ENCODE measurements at regions not wholly inside any gene's neighbourhood (a gene's known extent, or its start where the extent isn't known, plus 50 kb on each side); places are given as distances from the start of the nearest gene placed in this dataset.

- intact Hi-C loops (cut with DNase I): no loop called here
- H3K9me3 ChIP-seq: no peaks in the 10 kb centered on the region
- H3K27me3 ChIP-seq: no peaks in the 10 kb centered on the region
- no peak for ATAC-seq
- 54 to 65% methylated on average over 2 of the region's 2 CpGs for WGBS, 2 donors
- no peaks in the 10 kb centered on the region for H3K4me1 ChIP-seq
- no peak for TF ChIP-seq POLR2A (IDR thresholded peaks at IDR 0.05)
- TF ChIP-seq, protein P1, sequence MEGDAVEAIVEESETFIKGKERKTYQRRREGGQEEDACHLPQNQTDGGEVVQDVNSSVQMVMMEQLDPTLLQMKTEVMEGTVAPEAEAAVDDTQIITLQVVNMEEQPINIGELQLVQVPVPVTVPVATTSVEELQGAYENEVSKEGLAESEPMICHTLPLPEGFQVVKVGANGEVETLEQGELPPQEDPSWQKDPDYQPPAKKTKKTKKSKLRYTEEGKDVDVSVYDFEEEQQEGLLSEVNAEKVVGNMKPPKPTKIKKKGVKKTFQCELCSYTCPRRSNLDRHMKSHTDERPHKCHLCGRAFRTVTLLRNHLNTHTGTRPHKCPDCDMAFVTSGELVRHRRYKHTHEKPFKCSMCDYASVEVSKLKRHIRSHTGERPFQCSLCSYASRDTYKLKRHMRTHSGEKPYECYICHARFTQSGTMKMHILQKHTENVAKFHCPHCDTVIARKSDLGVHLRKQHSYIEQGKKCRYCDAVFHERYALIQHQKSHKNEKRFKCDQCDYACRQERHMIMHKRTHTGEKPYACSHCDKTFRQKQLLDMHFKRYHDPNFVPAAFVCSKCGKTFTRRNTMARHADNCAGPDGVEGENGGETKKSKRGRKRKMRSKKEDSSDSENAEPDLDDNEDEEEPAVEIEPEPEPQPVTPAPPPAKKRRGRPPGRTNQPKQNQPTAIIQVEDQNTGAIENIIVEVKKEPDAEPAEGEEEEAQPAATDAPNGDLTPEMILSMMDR (IDR thresholded peaks at IDR 0.05): no peak
- no peak overlapping the region for H3K4me3 ChIP-seq
- no peak overlapping the region for H3K27ac ChIP-seq
- no peak for DNase-seq
- H3K36me3 ChIP-seq (replicated peaks in 1 of 2; ENCODE audit: insufficient read depth in 1 of 2, low read depth in 2 of 2): no peaks in the 10 kb centered on the region
Measured at GRCh38 chr5:13278148-13278547, 666.3 kb downstream of the DNAH5 start.

- Histone ChIP-seq H3K4me3 (no peak overlapping the region), H3K27me3 (no peaks in the 10 kb centered on the region), H3K36me3 (replicated peaks in 1 of 2; ENCODE audit: insufficient read depth in 1 of 2, low read depth in 2 of 2) (no peaks in the 10 kb centered on the region), H3K27ac (no peak overlapping the region), H3K4me1 (no peaks in the 10 kb centered on the region), H3K9me3 (no peaks in the 10 kb centered on the region)
- ATAC-seq (no peak), DNase-seq (no peak)
- 42 to 46% methylated on average over 1 of the region's 1 CpG for WGBS, 2 donors
- intact Hi-C loops (cut with DNase I): no loop called here
- TF ChIP-seq POLR2A (IDR thresholded peaks at IDR 0.05): no peak
Measured at GRCh38 chr5:13276156-13276555, 668.3 kb downstream of the DNAH5 start.

DNA sequence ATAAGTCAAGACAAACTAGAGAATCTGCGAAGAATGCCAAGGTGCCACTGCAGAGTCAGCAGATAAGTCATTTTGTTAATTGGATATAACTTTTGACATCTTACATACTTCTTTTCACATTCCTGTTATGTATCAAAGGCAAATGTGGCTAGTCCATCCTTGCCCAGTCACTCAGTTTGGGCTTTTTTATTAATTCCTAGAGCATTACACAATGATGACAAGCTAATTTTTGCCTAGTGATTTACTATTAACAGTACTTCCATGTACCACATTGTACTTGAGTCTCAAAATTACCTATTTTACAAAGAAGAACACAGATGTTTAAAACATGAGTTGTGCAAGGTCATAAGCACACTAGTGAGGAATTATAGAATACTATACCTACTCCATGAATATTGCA, 680.8 kb downstream of the DNAH5 start:
- WGBS, 2 donors: 87 to 90% methylated on average over 1 of the region's 1 CpG
- intact Hi-C loops (cut with DNase I): no loop called here

GRCh38 chr5:13253111-13253510, 691.4 kb downstream of the DNAH5 start:
- DNase-seq (no peak), ATAC-seq (no peak)
- Histone ChIP-seq H3K27ac (no peak overlapping the region), H3K27me3 (no peaks in the 10 kb centered on the region), H3K4me1 (peaks cover 8% of the 10 kb centered on the region), H3K4me3 (no peak overlapping the region), H3K9me3 (no peaks in the 10 kb centered on the region), H3K36me3 (replicated peaks in 1 of 2; ENCODE audit: insufficient read depth in 1 of 2, low read depth in 2 of 2) (no peaks in the 10 kb centered on the region)
- intact Hi-C loops (cut with DNase I): no loop called here
- TF ChIP-seq, protein P1 (IDR thresholded peaks at IDR 0.05): no peak
- no peak for TF ChIP-seq POLR2A (IDR thresholded peaks at IDR 0.05)

More for the DNA sequence above, 680.8 kb downstream of the DNAH5 start:
- Histone ChIP-seq H3K27me3 (no peaks in the 10 kb centered on the region), H3K4me3 (no peak overlapping the region), H3K4me1 (no peaks in the 10 kb centered on the region), H3K9me3 (no peaks in the 10 kb centered on the region), H3K36me3 (replicated peaks in 1 of 2; ENCODE audit: insufficient read depth in 1 of 2, low read depth in 2 of 2) (no peaks in the 10 kb centered on the region), H3K27ac (no peak overlapping the region)
- DNase-seq: no peak
- TF ChIP-seq, protein P1 (IDR thresholded peaks at IDR 0.05): no peak
- no peak for TF ChIP-seq POLR2A (IDR thresholded peaks at IDR 0.05)
- no peak for ATAC-seq

- no peak overlapping the region for H3K4me3 ChIP-seq
- 86 to 91% methylated on average over 5 of the region's 5 CpGs for WGBS, 2 donors
Measured at GRCh38 chr5:13252699-13253098, 691.8 kb downstream of the DNAH5 start.

More at GRCh38 chr5:13252699-13253098, 691.8 kb downstream of the DNAH5 start:
- no peak for ATAC-seq
- Histone ChIP-seq H3K36me3 (replicated peaks in 1 of 2; ENCODE audit: insufficient read depth in 1 of 2, low read depth in 2 of 2) (no peaks in the 10 kb centered on the region), H3K27me3 (no peaks in the 10 kb centered on the region), H3K27ac (no peak overlapping the region), H3K9me3 (no peaks in the 10 kb centered on the region), H3K4me1 (peaks cover 10% of the 10 kb centered on the region)
- DNase-seq: no peak
- TF ChIP-seq POLR2A (IDR thresholded peaks at IDR 0.05): no peak
- TF ChIP-seq, protein P1 (IDR thresholded peaks at IDR 0.05): no peak
- intact Hi-C loops (cut with DNase I): no loop called here

Data from body of pancreas (tissue), 4 donors.